Right lobe of liver (tissue), 6 donors: ENCODE measurements at regions not wholly inside any gene's neighbourhood (a gene's known extent, or its start where the extent isn't known, plus 50 kb on each side); places are given as distances from the start of the nearest gene placed in this dataset.

Experiments used
- ATAC-seq, 4 donors: fragments of 200-7000 bp; cut with Tn5 transposase; one replicate each; pipeline ENCODE4 v1.9.1; 2020; ENCODE audit warnings: mild to moderate bottlenecking in 4 of 4, moderate library complexity in 4 of 4
- DNase-seq, 3 donors: peaks; one replicate each; pipeline ENCODE4 v3.0.0-alpha.2; 2020
- H3K27ac ChIP-seq, 3 donors: fragments of 200-600 bp; one replicate each; pipeline ENCODE4 v1.8.0; 2022
- H3K27me3 ChIP-seq, 2 donors: fragments of 200-600 bp; one replicate each; pipeline ENCODE4 v1.8.0; 2022
- H3K36me3 ChIP-seq, 4 donors: fragments of 200-600 bp; sonication (generic) in 1 of 4; one replicate each; pipeline versions ENCODE4 v1.5.1 to v1.8.0; 2017 to 2022; ENCODE audit warnings: control low read depth in 1 of 4
- H3K4me1 ChIP-seq, 4 donors: fragments of 200-600 bp; sonication (generic) in 1 of 4; one replicate each; pipeline versions ENCODE4 v1.5.1 to v1.8.0; 2017 to 2022; ENCODE audit warnings: control low read depth in 1 of 4
- H3K4me3 ChIP-seq, 3 donors: fragments of 200-600 bp; one replicate each; pipeline ENCODE4 v1.8.0; 2022
- H3K9me3 ChIP-seq, 4 donors: fragments of 200-600 bp; sonication (generic) in 1 of 4; one replicate each; pipeline versions ENCODE4 v1.5.1 to v1.8.0; 2017 to 2022; ENCODE audit warnings: control low read depth in 1 of 4
- POLR2A ChIP-seq: fragments of 450-650 bp; IDR thresholded peaks from one replicate; pipeline ENCODE4 v1.6.1; 2017; ENCODE audit warnings: antibody characterized with exemption, mild to moderate bottlenecking
- WGBS: methylation state at CpG from one replicate; pipeline ENCODE4 v1.1.6; 2018; ENCODE audit warnings: low coverage, low lambda C conversion rate; ENCODE audit not compliant: insufficient coverage; ENCODE audit errors: missing lambda C conversion rate; 5-methylcytosine and 5-hydroxymethylcytosine counted together
- intact Hi-C, 2 donors: fragments of 100-400 bp; cut with DNase I; formaldehyde crosslinking; loops; one replicate each; pipeline versions ENCODE4 v1.11.2 to v1.14.1; 2022
- TF ChIP-seq, protein P1 (sequence below), 4 donors: fragments of 200-600 bp in 3 of 4; fragments of 450-650 bp in 1 of 4; IDR thresholded peaks; one replicate each; pipeline versions ENCODE4 v1.5.1 to v1.8.0; 2016 to 2022; ENCODE audit warnings: antibody characterized with exemption in 4 of 4, mild to moderate bottlenecking in 2 of 4
- donor health status: DM: no; HTN: yes; CAD: no.
- donor health status: DM: no; HTN: no; CAD: no.
- donor health status: DM: no; HTN: no; CAD: no.
- donor health status: DM: no; HTN: yes; CAD: no.
- donor health status: DM: no; HTN: yes; CAD: no.

GRCh38 chr4:180465364-180465763, 1777.8 kb upstream of the TENM3 start:
- Histone ChIP-seq H3K4me3 (no peak overlapping the region), H3K36me3 (no peaks in the 10 kb centered on the region), H3K4me1 (no peaks in the 10 kb centered on the region), H3K27me3 (no peaks in the 10 kb centered on the region), H3K9me3 (no peaks in the 10 kb centered on the region), H3K27ac (no peak overlapping the region)
- whole genome bisulfite sequencing: 63% methylated on average over 3 of the region's 3 CpGs
- ATAC-seq (no peak), DNase-seq (no peak)
- intact Hi-C loops: no loop called here
- TF ChIP-seq, protein P1, sequence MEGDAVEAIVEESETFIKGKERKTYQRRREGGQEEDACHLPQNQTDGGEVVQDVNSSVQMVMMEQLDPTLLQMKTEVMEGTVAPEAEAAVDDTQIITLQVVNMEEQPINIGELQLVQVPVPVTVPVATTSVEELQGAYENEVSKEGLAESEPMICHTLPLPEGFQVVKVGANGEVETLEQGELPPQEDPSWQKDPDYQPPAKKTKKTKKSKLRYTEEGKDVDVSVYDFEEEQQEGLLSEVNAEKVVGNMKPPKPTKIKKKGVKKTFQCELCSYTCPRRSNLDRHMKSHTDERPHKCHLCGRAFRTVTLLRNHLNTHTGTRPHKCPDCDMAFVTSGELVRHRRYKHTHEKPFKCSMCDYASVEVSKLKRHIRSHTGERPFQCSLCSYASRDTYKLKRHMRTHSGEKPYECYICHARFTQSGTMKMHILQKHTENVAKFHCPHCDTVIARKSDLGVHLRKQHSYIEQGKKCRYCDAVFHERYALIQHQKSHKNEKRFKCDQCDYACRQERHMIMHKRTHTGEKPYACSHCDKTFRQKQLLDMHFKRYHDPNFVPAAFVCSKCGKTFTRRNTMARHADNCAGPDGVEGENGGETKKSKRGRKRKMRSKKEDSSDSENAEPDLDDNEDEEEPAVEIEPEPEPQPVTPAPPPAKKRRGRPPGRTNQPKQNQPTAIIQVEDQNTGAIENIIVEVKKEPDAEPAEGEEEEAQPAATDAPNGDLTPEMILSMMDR (IDR thresholded peaks at IDR 0.05): no peak
- no peak for TF ChIP-seq POLR2A

GRCh38 chr4:180483036-180483435, 1760.2 kb upstream of the TENM3 start:
- no peaks in the 10 kb centered on the region for H3K36me3 ChIP-seq
- H3K4me3 ChIP-seq: no peak overlapping the region
- H3K9me3 ChIP-seq: no peaks in the 10 kb centered on the region
- TF ChIP-seq, protein P1 (IDR thresholded peaks at IDR 0.05): no peak
- no peak for TF ChIP-seq POLR2A
- no peak overlapping the region for H3K27ac ChIP-seq
- no peaks in the 10 kb centered on the region for H3K27me3 ChIP-seq
- WGBS: 42% methylated on average over 1 of the region's 1 CpG
- intact Hi-C loops: no loop called here
- no peaks in the 10 kb centered on the region for H3K4me1 ChIP-seq
- ATAC-seq (no peak), DNase-seq (no peak)

DNA sequence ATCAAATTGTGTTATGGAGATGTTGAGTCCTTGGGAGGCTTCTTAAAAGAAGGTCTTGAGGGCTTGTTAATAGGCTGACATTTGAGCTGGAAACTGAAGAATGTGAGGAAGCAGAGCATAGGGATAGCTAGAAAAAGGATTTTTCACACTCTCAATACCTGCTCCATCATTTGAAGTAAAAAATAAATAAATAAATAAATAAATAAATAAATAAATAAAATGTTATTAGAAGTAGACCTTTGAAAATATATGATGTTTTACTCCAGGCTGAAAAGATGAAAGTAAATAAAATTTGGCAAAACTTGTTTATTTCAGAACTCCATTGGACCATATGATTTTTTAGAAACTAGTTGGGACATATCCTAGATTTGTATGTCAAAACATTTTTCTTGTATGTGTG, 1757.8 kb upstream of the TENM3 start:
- no peak for DNase-seq
- Histone ChIP-seq H3K9me3 (no peaks in the 10 kb centered on the region), H3K27me3 (no peaks in the 10 kb centered on the region), H3K4me3 (no peak overlapping the region), H3K36me3 (no peaks in the 10 kb centered on the region), H3K4me1 (no peaks in the 10 kb centered on the region), H3K27ac (no peak overlapping the region)
- TF ChIP-seq POLR2A: no peak
- TF ChIP-seq, protein P1 (IDR thresholded peaks at IDR 0.05): no peak
- intact Hi-C loops: no loop called here
- no peak for ATAC-seq

- H3K4me1 ChIP-seq: no peaks in the 10 kb centered on the region
- intact Hi-C loops: no loop called here
- H3K9me3 ChIP-seq: no peaks in the 10 kb centered on the region
- WGBS: 59% methylated on average over 4 of the region's 4 CpGs
- H3K4me3 ChIP-seq: no peak overlapping the region
- DNase-seq: no peak
- no peak for TF ChIP-seq POLR2A
- TF ChIP-seq, protein P1 (IDR thresholded peaks at IDR 0.05): no peak
- H3K27me3 ChIP-seq: no peaks in the 10 kb centered on the region
- ATAC-seq: no peak
- no peaks in the 10 kb centered on the region for H3K36me3 ChIP-seq
- no peak overlapping the region for H3K27ac ChIP-seq
Measured at GRCh38 chr4:180486342-180486741, 1756.9 kb upstream of the TENM3 start.

DNA sequence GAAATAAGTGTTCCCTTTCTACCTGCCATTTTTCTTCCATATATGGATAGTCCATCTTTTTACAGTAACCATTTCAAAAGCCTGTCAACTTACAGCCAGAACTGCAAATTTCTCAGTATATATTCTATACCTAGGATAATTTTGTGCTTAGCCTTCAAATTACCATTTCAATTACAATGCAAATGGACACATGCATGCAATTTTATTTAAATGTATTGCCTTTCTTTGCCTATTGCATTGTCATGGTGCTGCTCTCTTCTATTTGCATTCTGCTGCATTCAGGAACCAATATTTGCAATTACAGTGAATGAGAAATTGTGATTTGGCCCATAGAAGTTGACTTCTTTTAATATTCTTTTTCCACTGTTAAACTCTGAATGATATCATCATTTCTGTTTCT, 1753.4 kb upstream of the TENM3 start:
- intact Hi-C loops: no loop called here
- Histone ChIP-seq H3K36me3 (no peaks in the 10 kb centered on the region), H3K4me3 (no peak overlapping the region), H3K9me3 (no peaks in the 10 kb centered on the region), H3K4me1 (no peaks in the 10 kb centered on the region), H3K27me3 (no peaks in the 10 kb centered on the region), H3K27ac (no peak overlapping the region)
- TF ChIP-seq, protein P1 (IDR thresholded peaks at IDR 0.05): no peak
- no peak for TF ChIP-seq POLR2A
- ATAC-seq (no peak), DNase-seq (no peak)
